Activated T-helper 2 cell treated with anti-CD3 and anti-CD28 coated beads, Interferon-gamma antibody, Interleukin-2, Interleukin-4, amounts not matched to agents 10 μg/mL and 5 μg/mL and 100 μg/mL, durations not matched to agents 14 hours and 24 hours and 36 hours (primary cell): ENCODE measurements at regions not wholly inside any gene's neighbourhood (a gene's known extent, or its start where the extent isn't known, plus 50 kb on each side); places are given as distances from the start of the nearest gene placed in this dataset.

Experiments used
- DNase-seq: peaks from one replicate; pipeline ENCODE4 v3.0.0; 2021; ENCODE audit warnings: low spot score
- H3K27ac Mint-ChIP-seq: one replicate; pipeline ENCODE4 v1.8.0; 2021; ENCODE audit warnings: mixed read lengths
- H3K27me3 Mint-ChIP-seq: one replicate; pipeline ENCODE4 v1.8.0; 2021; ENCODE audit warnings: low read depth, mixed read lengths
- H3K36me3 Mint-ChIP-seq: one replicate; pipeline ENCODE4 v1.8.0; 2021; ENCODE audit warnings: low read depth, mixed read lengths
- H3K4me1 Mint-ChIP-seq: one replicate; pipeline ENCODE4 v1.8.0; 2021; ENCODE audit warnings: low read depth, mixed read lengths
- H3K4me3 Mint-ChIP-seq: one replicate; pipeline ENCODE4 v1.8.0; 2021; ENCODE audit warnings: low read depth, mild to moderate bottlenecking, moderate library complexity, mixed read lengths
- H3K9me3 Mint-ChIP-seq: one replicate; pipeline ENCODE4 v1.8.0; 2021; ENCODE audit warnings: mixed read lengths
- intact Hi-C: fragments of 100-400 bp; cut with micrococcal nuclease; formaldehyde crosslinking; loops from one replicate; pipeline ENCODE4 v1.15.1; 2023

DNA sequence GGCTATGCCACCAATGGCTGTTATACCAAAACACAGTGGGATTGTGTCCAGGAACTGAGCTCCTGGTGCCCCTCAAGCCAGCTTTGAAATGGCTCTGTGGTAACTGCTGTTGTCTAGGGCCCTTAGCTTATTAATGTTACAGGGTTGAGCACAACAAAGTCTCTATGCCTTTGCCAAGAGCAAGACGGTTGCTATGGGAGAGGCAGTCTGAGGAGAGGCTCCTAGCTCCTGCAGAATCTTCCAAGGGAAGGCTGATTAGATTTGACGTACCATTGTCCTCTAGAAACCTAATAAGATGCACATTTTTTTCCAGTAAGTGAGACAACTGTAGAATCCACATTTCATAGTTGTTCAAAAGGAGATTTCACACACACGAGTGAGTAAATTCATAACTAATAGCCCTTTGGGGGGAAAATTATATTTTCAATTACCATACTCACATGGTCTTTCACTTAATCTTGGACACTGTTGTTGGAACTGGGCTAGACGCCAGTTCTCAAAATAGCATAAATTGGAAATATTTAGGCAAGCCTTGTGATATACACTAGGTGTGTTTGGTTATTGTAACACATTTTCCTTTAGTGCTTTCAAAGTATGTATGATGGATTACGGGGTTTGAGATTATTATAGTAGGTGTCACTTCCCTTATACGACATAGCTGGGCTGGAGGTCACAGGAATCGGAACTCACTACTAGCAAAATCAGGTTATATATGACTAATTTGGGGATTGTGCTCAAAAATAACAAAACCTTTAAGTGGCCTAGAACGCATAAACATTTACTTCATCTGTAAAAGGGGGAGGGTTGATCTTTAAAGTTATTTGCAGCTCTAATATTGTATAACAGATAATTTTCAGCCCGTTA is 186.3 kb upstream of the EGFLAM start:
- H3K27me3 Mint-ChIP-seq = no peaks in the 10 kb centered on the region
- intact Hi-C loops = no loop called here
- no peak overlapping the region for H3K27ac Mint-ChIP-seq
- no peaks in the 10 kb centered on the region for H3K9me3 Mint-ChIP-seq
- no peaks in the 10 kb centered on the region for H3K36me3 Mint-ChIP-seq
- H3K4me1 Mint-ChIP-seq = no peaks in the 10 kb centered on the region
- no peak for DNase-seq
- no peak overlapping the region for H3K4me3 Mint-ChIP-seq

DNA sequence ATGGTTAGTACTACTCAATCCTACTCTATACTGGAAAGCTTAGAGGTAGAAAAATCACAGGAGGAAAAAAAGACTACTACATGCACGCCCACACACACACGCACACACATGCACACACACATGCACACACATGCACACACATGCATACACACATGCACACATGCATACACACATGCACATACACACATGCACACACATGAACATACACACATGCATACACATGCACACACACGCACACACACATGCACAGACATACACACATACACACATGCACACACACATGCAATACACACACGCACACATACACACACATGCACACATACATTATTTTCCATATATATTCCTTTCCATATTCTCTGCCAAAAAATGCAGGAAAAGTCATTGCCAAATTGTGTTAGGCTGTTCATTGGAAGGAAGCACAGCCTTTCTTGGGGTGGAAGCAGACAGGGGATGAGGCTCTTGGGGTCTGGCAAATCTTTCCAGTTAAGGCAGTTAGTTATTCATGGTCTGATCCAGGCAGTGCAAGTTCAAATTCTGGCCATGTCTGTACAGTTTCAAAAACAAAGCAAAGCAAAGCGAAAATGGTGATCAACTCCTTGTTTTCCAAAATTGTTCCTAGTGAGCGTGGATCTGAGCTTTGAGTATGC is 187.9 kb upstream of the EGFLAM start:
- Mint-ChIP-seq H3K27me3 (no peaks in the 10 kb centered on the region), H3K27ac (no peak overlapping the region), H3K36me3 (no peaks in the 10 kb centered on the region), H3K9me3 (no peaks in the 10 kb centered on the region), H3K4me1 (no peaks in the 10 kb centered on the region), H3K4me3 (no peak overlapping the region)
- intact Hi-C loops = no loop called here
- no peak for DNase-seq

- H3K27me3 Mint-ChIP-seq = no peaks in the 10 kb centered on the region
- H3K36me3 Mint-ChIP-seq = no peaks in the 10 kb centered on the region
- no peak overlapping the region for H3K4me3 Mint-ChIP-seq
- intact Hi-C loops = no loop called here
- no peaks in the 10 kb centered on the region for H3K4me1 Mint-ChIP-seq
- DNase-seq = no peak
- no peak overlapping the region for H3K27ac Mint-ChIP-seq
- no peaks in the 10 kb centered on the region for H3K9me3 Mint-ChIP-seq
Measured at GRCh38 chr5:38069360-38069759, 189.0 kb upstream of the EGFLAM start.

DNA sequence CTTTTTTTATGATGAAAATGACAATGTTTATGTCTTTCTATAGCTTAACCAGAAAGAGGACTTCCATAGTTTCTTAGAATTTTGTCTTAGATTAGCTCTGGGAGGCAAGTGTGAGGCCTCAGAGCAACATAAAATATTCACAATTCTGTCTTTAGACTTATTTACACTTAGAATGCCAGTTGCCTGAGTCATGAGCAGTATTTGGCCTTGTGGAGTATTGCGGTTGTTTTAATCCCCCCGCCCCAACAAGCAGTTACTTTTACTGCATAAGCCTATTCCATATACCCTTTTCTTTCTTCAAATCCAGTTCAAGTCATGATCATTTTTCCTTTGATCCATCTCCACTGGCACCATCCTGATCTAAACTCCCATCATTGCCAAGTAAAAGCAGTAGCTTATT is 198.0 kb upstream of the EGFLAM start:
- H3K27ac Mint-ChIP-seq = no peak overlapping the region
- intact Hi-C loops = no loop called here

DNA sequence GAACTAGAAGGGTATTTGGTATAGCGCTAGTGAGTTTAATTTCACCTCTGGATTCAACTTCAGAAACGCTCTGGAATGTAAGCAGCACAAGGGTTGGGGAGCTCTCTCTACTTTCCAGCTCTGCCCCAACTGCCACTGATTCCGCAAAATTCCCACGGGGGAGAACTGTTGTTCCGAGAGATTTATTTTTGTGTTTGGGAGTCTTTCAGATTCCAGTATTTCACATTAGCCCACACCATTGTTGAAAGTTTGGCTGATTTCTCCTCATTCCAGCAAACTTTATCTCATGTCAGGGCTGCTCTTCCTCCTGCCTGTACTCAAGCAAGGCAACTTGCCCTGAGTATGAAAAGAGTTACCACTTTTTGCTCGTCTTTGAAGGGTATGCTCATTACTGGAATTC is 198.5 kb upstream of the EGFLAM start:
- Mint-ChIP-seq H3K27ac (no peak overlapping the region), H3K4me1 (no peaks in the 10 kb centered on the region), H3K9me3 (no peaks in the 10 kb centered on the region), H3K27me3 (no peaks in the 10 kb centered on the region), H3K36me3 (no peaks in the 10 kb centered on the region), H3K4me3 (no peak overlapping the region)
- DNase-seq = no peak
- intact Hi-C loops = no loop called here

More for the DNA sequence above, 198.0 kb upstream of the EGFLAM start:
- H3K4me3 Mint-ChIP-seq = no peak overlapping the region
- H3K27me3 Mint-ChIP-seq = no peaks in the 10 kb centered on the region
- no peaks in the 10 kb centered on the region for H3K4me1 Mint-ChIP-seq
- no peaks in the 10 kb centered on the region for H3K36me3 Mint-ChIP-seq
- no peak for DNase-seq
- H3K9me3 Mint-ChIP-seq = no peaks in the 10 kb centered on the region

GRCh38 chr5:38051711-38052511 is 206.4 kb upstream of the EGFLAM start:
- intact Hi-C loops = no loop called here

GRCh38 chr5:38048400-38048799 is 208.6 kb upstream of the GDNF start:
- Mint-ChIP-seq H3K4me3 (no peak overlapping the region), H3K36me3 (no peaks in the 10 kb centered on the region), H3K27me3 (no peaks in the 10 kb centered on the region), H3K27ac (no peak overlapping the region), H3K9me3 (no peaks in the 10 kb centered on the region), H3K4me1 (no peaks in the 10 kb centered on the region)
- no peak for DNase-seq
- intact Hi-C loops = no loop called here

More at GRCh38 chr5:38051711-38052511, 206.4 kb upstream of the EGFLAM start:
- Mint-ChIP-seq H3K27me3 (no peaks in the 10 kb centered on the region), H3K27ac (no peak overlapping the region), H3K36me3 (no peaks in the 10 kb centered on the region), H3K4me3 (no peak overlapping the region), H3K9me3 (no peaks in the 10 kb centered on the region), H3K4me1 (no peaks in the 10 kb centered on the region)
- DNase-seq = no peak

GRCh38 chr5:38046103-38046502 is 206.3 kb upstream of the GDNF start:
- Mint-ChIP-seq H3K27me3 (no peaks in the 10 kb centered on the region), H3K9me3 (no peaks in the 10 kb centered on the region), H3K4me1 (no peaks in the 10 kb centered on the region), H3K4me3 (no peak overlapping the region), H3K36me3 (no peaks in the 10 kb centered on the region), H3K27ac (no peak overlapping the region)
- DNase-seq = no peak
- intact Hi-C loops = no loop called here

DNA sequence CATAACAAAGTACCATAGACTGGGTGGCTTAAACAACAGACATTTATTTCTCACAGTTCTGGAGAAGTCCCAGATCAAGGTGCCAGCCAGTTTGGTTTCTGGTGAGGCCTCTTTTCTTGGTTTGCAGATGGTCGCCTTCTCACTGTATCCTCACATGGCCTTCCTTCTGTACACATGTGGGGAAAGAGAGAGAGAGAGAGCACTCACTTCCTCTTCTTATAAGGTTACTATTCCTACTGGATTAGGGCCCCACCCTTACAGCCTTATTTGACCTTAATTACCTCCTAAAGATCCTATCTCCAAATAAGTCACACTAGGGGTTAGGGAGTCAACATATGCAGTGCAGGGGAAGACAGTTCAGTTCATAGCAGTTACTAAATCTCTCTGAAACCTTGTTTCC is 205.6 kb upstream of the GDNF start:
- no peak for DNase-seq
- Mint-ChIP-seq H3K27ac (no peak overlapping the region), H3K27me3 (no peaks in the 10 kb centered on the region), H3K36me3 (no peaks in the 10 kb centered on the region), H3K9me3 (no peaks in the 10 kb centered on the region), H3K4me1 (no peaks in the 10 kb centered on the region), H3K4me3 (no peak overlapping the region)
- intact Hi-C loops = no loop called here

GRCh38 chr5:38039826-38040225 is 200.0 kb upstream of the GDNF start:
- Mint-ChIP-seq H3K36me3 (no peaks in the 10 kb centered on the region), H3K27me3 (no peaks in the 10 kb centered on the region), H3K4me1 (no peaks in the 10 kb centered on the region), H3K9me3 (no peaks in the 10 kb centered on the region), H3K27ac (no peak overlapping the region), H3K4me3 (no peak overlapping the region)
- intact Hi-C loops = no loop called here
- no peak for DNase-seq

- Mint-ChIP-seq H3K9me3 (no peaks in the 10 kb centered on the region), H3K4me3 (no peak overlapping the region), H3K27ac (no peak overlapping the region), H3K4me1 (no peaks in the 10 kb centered on the region), H3K36me3 (no peaks in the 10 kb centered on the region), H3K27me3 (no peaks in the 10 kb centered on the region)
- intact Hi-C loops = no loop called here
- no peak for DNase-seq
Measured at GRCh38 chr5:38039091-38039490, 199.2 kb upstream of the GDNF start.

DNA sequence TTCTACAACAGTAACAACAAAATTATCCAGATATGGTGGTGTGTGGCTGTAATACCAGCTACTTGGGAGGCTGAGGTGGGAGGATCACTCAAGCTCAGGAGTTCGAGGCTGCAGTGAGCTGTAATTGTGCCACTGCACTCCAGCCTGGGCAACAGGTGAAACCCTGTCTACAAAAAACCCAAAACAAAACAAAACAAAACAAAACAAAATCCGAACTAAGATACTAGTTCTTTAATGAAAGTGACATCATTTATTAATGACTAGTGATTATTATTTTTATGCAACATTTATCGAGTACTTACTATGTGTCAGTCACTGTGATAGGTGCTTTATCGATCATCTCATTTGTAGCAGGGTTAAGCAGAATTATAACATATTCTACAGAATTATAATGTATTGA is 196.9 kb upstream of the GDNF start:
- intact Hi-C loops = no loop called here
- H3K27ac Mint-ChIP-seq = no peak overlapping the region
- H3K4me3 Mint-ChIP-seq = no peak overlapping the region
- H3K27me3 Mint-ChIP-seq = no peaks in the 10 kb centered on the region
- no peaks in the 10 kb centered on the region for H3K36me3 Mint-ChIP-seq
- no peaks in the 10 kb centered on the region for H3K9me3 Mint-ChIP-seq
- DNase-seq = no peak
- H3K4me1 Mint-ChIP-seq = no peaks in the 10 kb centered on the region

- H3K4me1 Mint-ChIP-seq = no peaks in the 10 kb centered on the region
- no peaks in the 10 kb centered on the region for H3K36me3 Mint-ChIP-seq
- DNase-seq = no peak
- H3K4me3 Mint-ChIP-seq = no peak overlapping the region
- H3K9me3 Mint-ChIP-seq = no peaks in the 10 kb centered on the region
- no peaks in the 10 kb centered on the region for H3K27me3 Mint-ChIP-seq
- H3K27ac Mint-ChIP-seq = no peak overlapping the region
- intact Hi-C loops = no loop called here
Measured at GRCh38 chr5:38032149-38032548, 192.3 kb upstream of the GDNF start.
